Neural progenitor cell (in vitro differentiated cells): ENCODE measurements at regions not wholly inside any gene's neighbourhood (a gene's known extent, or its start where the extent isn't known, plus 50 kb on each side); places are given as distances from the start of the nearest gene placed in this dataset.

Experiments
- DNase-seq: peaks from one replicate; pipeline ENCODE4 v3.0.0-alpha.2; 2016; ENCODE audit warnings: low spot score
- H2AFZ ChIP-seq: fragments of 200-600 bp; sonication (generic); replicated peaks from 2 replicates; pipeline ENCODE4 v1.6.1; 2016; ENCODE audit warnings: antibody characterized with exemption
- H3F3A ChIP-seq: fragments of 200-600 bp; sonication (generic); 2 replicates; pipeline ENCODE4 v1.6.1; 2016; ENCODE audit warnings: antibody characterized with exemption, low read depth
- H3K27ac ChIP-seq: fragments of 200-600 bp; sonication (generic); 2 replicates; pipeline ENCODE4 v1.5.1; 2016; ENCODE audit warnings: mild to moderate bottlenecking
- H3K27me3 ChIP-seq: fragments of 200-600 bp; sonication (generic); 2 replicates; pipeline ENCODE4 v1.6.1; 2016; ENCODE audit warnings: mild to moderate bottlenecking, moderate library complexity
- H3K36me3 ChIP-seq: fragments of 200-600 bp; sonication (generic); 2 replicates; pipeline ENCODE4 v1.5.1; 2016
- H3K4me1 ChIP-seq: fragments of 200-600 bp; sonication (generic); 2 replicates; pipeline ENCODE4 v1.6.1; 2016; ENCODE audit warnings: mixed run types
- H3K4me2 ChIP-seq: fragments of 200-600 bp; sonication (generic); 2 replicates; pipeline ENCODE4 v1.6.1; 2016
- H3K4me3 ChIP-seq: fragments of 200-600 bp; sonication (generic); 2 replicates; pipeline ENCODE4 v1.5.1; 2016
- H3K79me2 ChIP-seq: fragments of 200-600 bp; sonication (generic); 2 replicates; pipeline ENCODE4 v1.6.1; 2016; ENCODE audit warnings: low read depth
- H3K9ac ChIP-seq: fragments of 200-600 bp; sonication (generic); 2 replicates; pipeline ENCODE4 v1.6.1; 2016
- H3K9me3 ChIP-seq: fragments of 200-600 bp; sonication (generic); 2 replicates; pipeline ENCODE4 v1.5.1; 2016; ENCODE audit warnings: low read depth
- H4K20me1 ChIP-seq: fragments of 200-600 bp; sonication (generic); 2 replicates; pipeline ENCODE4 v1.6.1; 2016; ENCODE audit warnings: low read depth
- H3K27ac Mint-ChIP-seq: 3 replicates; pipeline ENCODE4 v1.8.0; 2021; ENCODE audit warnings: mixed read lengths
- H3K27me3 Mint-ChIP-seq: 2 replicates; pipeline ENCODE4 v1.8.0; 2022; ENCODE audit warnings: low read depth, mild to moderate bottlenecking, inconsistent platforms, moderate library complexity, mixed read lengths; ENCODE audit not compliant: insufficient read depth
- H3K36me3 Mint-ChIP-seq: 3 replicates; pipeline ENCODE4 v1.8.0; 2021; ENCODE audit warnings: mixed read lengths
- H3K4me1 Mint-ChIP-seq: 3 replicates; pipeline ENCODE4 v1.8.0; 2021; ENCODE audit warnings: mixed read lengths
- H3K4me3 Mint-ChIP-seq: 3 replicates; pipeline ENCODE4 v1.8.0; 2021; ENCODE audit warnings: mild to moderate bottlenecking, moderate library complexity, mixed read lengths
- H3K9me3 Mint-ChIP-seq: 3 replicates; pipeline ENCODE4 v1.8.0; 2020; ENCODE audit warnings: mixed read lengths
- EZH2 ChIP-seq: fragments of 200-600 bp; sonication (generic); IDR thresholded peaks from 2 replicates; pipeline ENCODE4 v1.6.1; 2017; ENCODE audit warnings: antibody characterized with exemption, mild to moderate bottlenecking, moderate library complexity
- EZH2phosphoT487 ChIP-seq: fragments of 200-600 bp; sonication (generic); IDR thresholded peaks from 2 replicates; pipeline ENCODE4 v1.6.1; 2017; ENCODE audit warnings: antibody characterized with exemption
- TF ChIP-seq, protein P1 (sequence below): fragments of 200-600 bp; sonication (generic); IDR thresholded peaks from 2 replicates; pipeline ENCODE4 v1.5.1; 2017; ENCODE audit warnings: antibody characterized with exemption, mild to moderate bottlenecking

- Histone ChIP-seq H2AFZ (no peak overlapping the region), H3K27ac (no peak overlapping the region), H3K4me1 (peaks cover 9% of the 10 kb centered on the region), H3K27me3 (no peaks in the 10 kb centered on the region), H3K9ac (no peak overlapping the region), H3K4me2 (no peak overlapping the region), H3K36me3 (no peaks in the 10 kb centered on the region), H4K20me1 (no peaks in the 10 kb centered on the region), H3K4me3 (no peak overlapping the region), H3K79me2 (no peaks in the 10 kb centered on the region), H3K9me3 (peaks cover 3% of the 10 kb centered on the region), H3F3A (no peaks in the 10 kb centered on the region)
- Mint-ChIP-seq H3K9me3 (peaks cover 17% of the 10 kb centered on the region), H3K36me3 (peaks cover 2% of the 10 kb centered on the region), H3K27me3 (peaks cover 6% of the 10 kb centered on the region), H3K27ac (peak overlapping the region; percentile 46), H3K4me1 (peaks cover 2% of the 10 kb centered on the region), H3K4me3 (no peak overlapping the region)
- TF ChIP-seq EZH2 = no peak
- TF ChIP-seq, protein P1, sequence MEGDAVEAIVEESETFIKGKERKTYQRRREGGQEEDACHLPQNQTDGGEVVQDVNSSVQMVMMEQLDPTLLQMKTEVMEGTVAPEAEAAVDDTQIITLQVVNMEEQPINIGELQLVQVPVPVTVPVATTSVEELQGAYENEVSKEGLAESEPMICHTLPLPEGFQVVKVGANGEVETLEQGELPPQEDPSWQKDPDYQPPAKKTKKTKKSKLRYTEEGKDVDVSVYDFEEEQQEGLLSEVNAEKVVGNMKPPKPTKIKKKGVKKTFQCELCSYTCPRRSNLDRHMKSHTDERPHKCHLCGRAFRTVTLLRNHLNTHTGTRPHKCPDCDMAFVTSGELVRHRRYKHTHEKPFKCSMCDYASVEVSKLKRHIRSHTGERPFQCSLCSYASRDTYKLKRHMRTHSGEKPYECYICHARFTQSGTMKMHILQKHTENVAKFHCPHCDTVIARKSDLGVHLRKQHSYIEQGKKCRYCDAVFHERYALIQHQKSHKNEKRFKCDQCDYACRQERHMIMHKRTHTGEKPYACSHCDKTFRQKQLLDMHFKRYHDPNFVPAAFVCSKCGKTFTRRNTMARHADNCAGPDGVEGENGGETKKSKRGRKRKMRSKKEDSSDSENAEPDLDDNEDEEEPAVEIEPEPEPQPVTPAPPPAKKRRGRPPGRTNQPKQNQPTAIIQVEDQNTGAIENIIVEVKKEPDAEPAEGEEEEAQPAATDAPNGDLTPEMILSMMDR = no peak
- no peak for TF ChIP-seq EZH2phosphoT487
- DNase-seq = no peak
Measured at GRCh38 chr9:92177591-92177990, 62.4 kb upstream of the SPTLC1 start.

DNA sequence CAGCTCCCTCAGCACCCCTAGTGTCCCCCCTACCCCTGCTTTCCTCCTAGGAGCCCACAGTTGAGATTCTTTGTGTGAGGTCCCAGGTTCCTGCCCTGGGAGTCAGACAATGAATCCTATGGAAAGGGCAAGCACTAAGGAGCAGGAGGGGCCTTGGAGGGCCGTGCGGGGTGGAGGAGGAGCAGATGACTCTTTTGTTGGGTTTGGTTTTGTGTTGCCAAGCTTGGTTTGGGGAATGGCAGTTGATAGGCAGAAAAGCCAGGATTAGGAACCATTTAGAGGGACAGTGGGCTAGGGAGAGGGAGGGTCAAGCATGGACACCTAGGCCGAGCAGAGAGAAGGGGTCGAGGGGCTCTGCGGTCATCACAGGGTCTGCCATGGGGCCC, 61.6 kb upstream of the SPTLC1 start:
- Histone ChIP-seq H3K4me2 (no peak overlapping the region), H3K4me1 (peaks cover 9% of the 10 kb centered on the region), H3K4me3 (no peak overlapping the region), H3K9me3 (peaks cover 3% of the 10 kb centered on the region), H3K27ac (no peak overlapping the region), H3K9ac (no peak overlapping the region), H3F3A (no peaks in the 10 kb centered on the region), H3K79me2 (no peaks in the 10 kb centered on the region), H2AFZ (peak overlapping the region; percentile 66), H3K27me3 (no peaks in the 10 kb centered on the region), H4K20me1 (no peaks in the 10 kb centered on the region), H3K36me3 (no peaks in the 10 kb centered on the region)
- H3K27me3 Mint-ChIP-seq = peaks cover 6% of the 10 kb centered on the region
- DNase-seq = peak; percentile 31
- no peak overlapping the region for H3K4me3 Mint-ChIP-seq
- TF ChIP-seq, protein P1 = no peak
- no peak for TF ChIP-seq EZH2
- no peak for TF ChIP-seq EZH2phosphoT487
- peaks cover 20% of the 10 kb centered on the region for H3K9me3 Mint-ChIP-seq
- peaks cover 2% of the 10 kb centered on the region for H3K36me3 Mint-ChIP-seq
- H3K4me1 Mint-ChIP-seq = peaks cover 2% of the 10 kb centered on the region
- H3K27ac Mint-ChIP-seq = no peak overlapping the region

DNA sequence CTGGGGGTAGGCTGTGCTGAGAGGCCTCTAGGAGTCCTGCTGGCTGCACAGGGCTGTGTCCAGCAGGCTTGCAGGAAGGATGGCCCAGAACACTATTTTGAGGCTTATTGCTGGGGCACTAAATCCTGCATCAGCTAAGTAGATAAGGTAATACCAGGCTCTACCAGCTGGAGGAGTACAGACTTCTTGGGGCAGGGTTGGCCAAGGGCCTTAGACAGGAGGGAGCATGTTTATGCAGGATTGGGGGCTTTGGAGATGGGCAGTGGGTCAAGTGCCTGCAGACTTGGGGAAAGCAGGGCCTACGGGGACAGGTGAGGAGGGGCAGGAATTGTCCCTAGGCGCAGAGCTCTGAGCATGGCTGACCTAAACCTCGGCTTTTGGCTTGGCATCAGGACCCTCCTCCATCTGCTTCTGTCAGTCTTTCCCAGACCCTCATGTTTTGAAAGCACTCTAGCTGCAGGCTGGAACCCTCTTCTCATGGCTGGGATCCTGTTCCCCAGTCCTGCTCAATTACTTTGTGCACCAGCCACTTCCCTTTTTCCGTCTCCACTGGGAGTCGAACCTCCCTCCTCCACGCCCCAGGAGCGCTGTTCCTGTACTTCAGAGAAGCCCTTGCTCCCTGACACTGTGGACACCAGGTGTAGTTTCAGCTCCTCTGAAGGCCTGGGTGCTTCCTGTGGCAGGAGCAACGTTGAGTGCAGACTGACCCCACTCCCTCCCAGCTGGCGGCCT, 61.0 kb upstream of the SPTLC1 start:
- peaks cover 2% of the 10 kb centered on the region for H3K36me3 Mint-ChIP-seq
- peaks cover 3% of the 10 kb centered on the region for H3K27me3 Mint-ChIP-seq
- peak overlapping the region; percentile 66 for H2AFZ ChIP-seq
- H3K4me1 ChIP-seq = peaks cover 9% of the 10 kb centered on the region
- peaks cover 2% of the 10 kb centered on the region for H3K4me1 Mint-ChIP-seq
- H3K4me3 ChIP-seq = no peak overlapping the region
- H3F3A ChIP-seq = no peaks in the 10 kb centered on the region
- no peaks in the 10 kb centered on the region for H3K27me3 ChIP-seq
- H3K9me3 Mint-ChIP-seq = peaks cover 24% of the 10 kb centered on the region
- H3K9me3 ChIP-seq = peaks cover 3% of the 10 kb centered on the region
- no peaks in the 10 kb centered on the region for H4K20me1 ChIP-seq
- peak; percentile 27 for DNase-seq
- TF ChIP-seq EZH2phosphoT487 (no peak), EZH2 (no peak)
- TF ChIP-seq, protein P1 = peak; percentile 36
- H3K9ac ChIP-seq = no peak overlapping the region
- H3K79me2 ChIP-seq = no peaks in the 10 kb centered on the region
- no peak overlapping the region for H3K27ac ChIP-seq
- no peak overlapping the region for H3K4me2 ChIP-seq
- H3K36me3 ChIP-seq = no peaks in the 10 kb centered on the region
- no peak overlapping the region for H3K4me3 Mint-ChIP-seq
- no peak overlapping the region for H3K27ac Mint-ChIP-seq
